ENCODE measurements at regions not wholly inside any gene's neighbourhood (a gene's known extent, or its start where the extent isn't known, plus 50 kb on each side); places are given as distances from the start of the nearest gene placed in this dataset.

DNA sequence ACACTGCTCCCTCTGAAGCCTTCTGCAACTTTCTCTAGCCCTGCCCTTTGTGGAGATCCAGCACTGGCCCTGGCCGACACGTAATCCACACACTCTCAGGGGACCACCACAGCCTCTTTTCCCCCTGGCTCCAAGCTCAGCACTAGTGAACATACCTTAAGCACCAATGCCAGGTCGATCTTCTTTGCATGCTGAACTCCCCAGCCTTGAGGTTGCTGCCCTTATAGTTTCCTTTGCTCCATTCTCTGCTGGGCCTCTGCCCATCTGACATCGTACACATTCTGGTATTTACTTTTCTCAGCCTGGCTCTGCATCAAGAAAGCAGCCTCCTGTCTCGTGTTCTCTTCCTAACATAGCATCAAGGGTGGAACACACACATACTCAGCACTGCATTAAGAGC is 361.5 kb downstream of the LPIN1 start:
- Mint-ChIP-seq H3K4me1 (ENCODE audit: low read depth) (peaks cover 13% of the 10 kb centered on the region), H3K4me3 (ENCODE audit: low read depth) (no peak overlapping the region), H3K36me3 (ENCODE audit: insufficient read depth) (no peaks in the 10 kb centered on the region), H3K27me3 (no peaks in the 10 kb centered on the region), H3K9me3 (ENCODE audit: low read depth) (no peaks in the 10 kb centered on the region), H3K27ac (no peak overlapping the region)
- DNase-seq (ENCODE audit: low spot score, unreplicated experiment), result no peak
- no peak for TF ChIP-seq CTCF (IDR thresholded peaks at IDR 0.05; ENCODE audit: unreplicated experiment)

DNA sequence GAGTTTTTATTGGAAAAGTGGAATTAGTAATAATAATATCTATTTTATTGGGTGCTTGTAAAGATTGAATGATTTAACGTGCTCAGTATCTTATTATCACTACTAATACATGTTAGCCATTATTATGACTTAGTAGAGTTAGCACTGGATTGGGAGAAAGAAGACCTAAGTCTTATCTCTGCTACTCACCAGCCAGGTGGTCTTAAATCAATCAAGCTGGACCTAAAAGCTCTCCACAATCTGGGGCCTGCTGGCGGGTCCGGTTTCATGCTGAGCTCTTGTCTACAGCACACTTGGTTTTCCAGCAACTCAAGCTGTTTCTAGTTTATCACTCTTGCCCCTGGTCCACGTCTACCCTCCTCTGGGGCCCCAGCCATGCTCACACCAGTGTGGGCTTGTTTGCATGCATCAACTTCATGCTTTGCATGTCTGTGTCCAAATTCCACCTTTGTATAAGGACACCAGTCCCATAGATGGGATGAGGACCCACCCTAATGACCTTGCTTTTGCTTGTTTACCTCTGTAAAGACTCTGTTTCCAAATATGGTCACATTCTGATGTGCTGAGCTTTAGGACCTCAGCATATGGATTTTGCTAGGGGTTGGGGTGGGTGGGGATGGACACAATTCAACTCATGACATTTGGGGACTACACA is 363.1 kb downstream of the LPIN1 start:
- Mint-ChIP-seq H3K4me3 (ENCODE audit: low read depth) (no peak overlapping the region), H3K36me3 (ENCODE audit: insufficient read depth) (no peaks in the 10 kb centered on the region), H3K27me3 (no peaks in the 10 kb centered on the region), H3K9me3 (ENCODE audit: low read depth) (no peaks in the 10 kb centered on the region), H3K4me1 (ENCODE audit: low read depth) (peaks cover 13% of the 10 kb centered on the region), H3K27ac (no peak overlapping the region)
- DNase-seq (ENCODE audit: low spot score, unreplicated experiment), result no peak
- no peak for TF ChIP-seq CTCF (IDR thresholded peaks at IDR 0.05; ENCODE audit: unreplicated experiment)

DNA sequence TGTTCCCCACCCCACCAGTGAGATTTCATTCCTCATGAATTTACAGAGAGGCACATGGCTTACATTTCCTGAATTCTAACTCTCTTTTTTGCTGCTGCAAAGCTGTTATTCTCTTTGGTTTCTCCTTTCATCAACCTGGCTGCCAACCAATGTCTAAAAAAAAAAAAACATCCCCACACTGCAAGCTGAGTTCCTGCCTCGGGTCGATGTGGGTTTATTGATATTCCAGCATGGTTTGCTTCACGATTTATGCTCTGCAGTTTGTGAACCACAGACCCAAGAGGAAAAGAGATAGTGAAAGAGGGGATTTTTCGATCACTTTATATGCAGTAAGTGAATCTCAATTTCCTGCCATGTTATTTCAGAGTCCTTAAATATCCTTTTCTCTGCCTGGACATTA is 363.6 kb downstream of the LPIN1 start:
- no peak for DNase-seq (ENCODE audit: low spot score, unreplicated experiment)
- Mint-ChIP-seq H3K4me3 (ENCODE audit: low read depth) (no peak overlapping the region), H3K36me3 (ENCODE audit: insufficient read depth) (no peaks in the 10 kb centered on the region), H3K9me3 (ENCODE audit: low read depth) (no peaks in the 10 kb centered on the region), H3K27me3 (no peaks in the 10 kb centered on the region), H3K4me1 (ENCODE audit: low read depth) (peaks cover 13% of the 10 kb centered on the region), H3K27ac (no peak overlapping the region)
- TF ChIP-seq CTCF (IDR thresholded peaks at IDR 0.05; ENCODE audit: unreplicated experiment), result no peak

GRCh38 chr2:12110481-12110880 is 364.0 kb downstream of the LPIN1 start:
- no peaks in the 10 kb centered on the region for H3K36me3 Mint-ChIP-seq (ENCODE audit: insufficient read depth)
- no peak overlapping the region for H3K27ac Mint-ChIP-seq
- no peak overlapping the region for H3K4me3 Mint-ChIP-seq (ENCODE audit: low read depth)
- no peak for TF ChIP-seq CTCF (IDR thresholded peaks at IDR 0.05; ENCODE audit: unreplicated experiment)
- H3K9me3 Mint-ChIP-seq (ENCODE audit: low read depth), result no peaks in the 10 kb centered on the region
- peaks cover 13% of the 10 kb centered on the region for H3K4me1 Mint-ChIP-seq (ENCODE audit: low read depth)
- no peak for DNase-seq (ENCODE audit: low spot score, unreplicated experiment)
- H3K27me3 Mint-ChIP-seq, result no peaks in the 10 kb centered on the region

DNA sequence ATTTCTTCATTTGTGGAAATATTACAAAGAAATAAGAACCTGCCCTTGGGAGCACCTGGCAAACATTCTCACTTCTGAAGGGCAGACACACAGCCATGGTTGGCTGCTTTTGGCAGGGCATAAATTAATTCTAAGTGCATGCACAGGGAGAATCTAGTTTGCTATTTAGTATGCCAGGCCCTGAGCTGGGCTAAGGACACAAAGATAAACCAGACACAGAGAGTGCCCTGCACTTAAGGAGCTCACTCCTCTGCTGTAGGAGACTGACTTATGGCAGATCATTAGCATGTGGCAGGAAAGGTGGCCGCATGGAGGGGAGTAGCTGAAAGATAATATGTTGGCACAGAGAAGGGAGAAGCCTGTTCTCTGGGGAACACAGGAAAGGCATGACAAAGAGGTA is 367.0 kb downstream of the LPIN1 start:
- Mint-ChIP-seq H3K27me3 (no peaks in the 10 kb centered on the region), H3K36me3 (ENCODE audit: insufficient read depth) (no peaks in the 10 kb centered on the region), H3K4me1 (ENCODE audit: low read depth) (peaks cover 2% of the 10 kb centered on the region), H3K4me3 (ENCODE audit: low read depth) (no peak overlapping the region), H3K27ac (no peak overlapping the region), H3K9me3 (ENCODE audit: low read depth) (no peaks in the 10 kb centered on the region)
- no peak for TF ChIP-seq CTCF (IDR thresholded peaks at IDR 0.05; ENCODE audit: unreplicated experiment)
- DNase-seq (ENCODE audit: low spot score, unreplicated experiment), result no peak

Measured in progenitor cell of endocrine pancreas (in vitro differentiated cells).